GM21717 (cell line): ENCODE measurements at regions not wholly inside any gene's neighbourhood (a gene's known extent, or its start where the extent isn't known, plus 50 kb on each side); places are given as distances from the start of the nearest gene placed in this dataset.
"Not testable (repeated sequence)": the region's sequence is repeated elsewhere in the genome, so short reads cannot be mapped to it uniquely, and the experiment has no call there.

Experiments used
- ATAC-seq: cut with Tn5 transposase; IDR thresholded peaks from one replicate; pipeline ENCODE4 v1.9.1; 2021; ENCODE audit warnings: mild to moderate bottlenecking, moderate library complexity; ENCODE audit not compliant: unreplicated experiment

DNA sequence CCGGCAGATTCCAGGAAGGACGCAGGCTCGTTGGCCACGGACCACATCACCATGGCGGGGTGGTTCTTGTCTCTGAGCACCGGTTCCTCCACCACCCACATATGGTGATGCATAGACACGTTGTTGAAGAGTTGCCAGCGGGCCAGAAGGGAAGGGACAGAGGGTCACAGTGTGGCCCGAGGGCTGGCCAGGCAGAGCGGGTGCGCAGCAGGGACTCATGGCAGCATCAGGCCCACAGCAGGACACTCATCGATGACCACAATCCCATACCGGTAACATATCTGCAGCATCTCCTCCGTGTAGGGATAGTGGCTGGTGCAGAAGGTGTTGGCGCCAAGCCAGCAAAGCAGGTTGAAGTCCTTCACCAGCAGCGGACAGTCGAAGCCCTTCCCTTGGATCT is 469.2 kb upstream of the FAM174A start:
- ATAC-seq: not testable (repeated sequence)

DNA sequence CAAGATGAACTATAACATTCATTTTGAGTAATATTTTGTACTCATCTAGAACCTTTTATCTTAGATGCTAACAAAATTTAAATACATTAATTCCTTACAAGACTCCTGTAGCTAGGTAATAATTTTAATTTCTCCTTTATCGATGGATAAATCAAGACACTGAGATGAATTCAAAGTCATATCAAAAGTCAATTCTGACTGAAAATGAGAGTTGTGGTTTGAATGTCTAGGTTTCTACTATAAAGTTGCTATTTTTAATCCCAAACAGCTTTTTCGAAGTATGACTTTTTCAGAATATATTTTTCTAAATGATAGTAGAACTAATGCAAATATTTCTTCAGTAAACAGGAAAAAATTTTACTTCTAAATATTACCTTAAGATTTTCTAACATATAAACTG is 491.7 kb upstream of the FAM174A start:
- ATAC-seq: no peak

DNA sequence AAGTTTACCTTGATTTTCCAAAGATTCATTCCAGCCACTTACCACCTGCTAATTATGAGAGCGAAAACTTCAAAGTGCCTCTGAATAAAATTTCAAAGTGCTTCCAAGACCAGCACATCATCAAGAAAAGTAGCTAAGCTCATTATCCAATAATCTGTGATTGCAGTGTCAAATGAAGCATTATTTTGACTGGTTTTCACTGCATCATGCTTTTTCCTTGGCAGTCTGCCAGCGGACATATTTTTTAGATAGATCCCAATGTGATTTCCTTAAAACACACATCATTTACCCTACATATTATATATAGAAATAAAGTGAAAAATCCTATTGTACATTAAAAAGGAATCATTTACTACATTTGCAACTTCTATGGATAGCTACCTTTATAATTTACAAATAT is 508.6 kb upstream of the FAM174A start:
- no peak for ATAC-seq

DNA sequence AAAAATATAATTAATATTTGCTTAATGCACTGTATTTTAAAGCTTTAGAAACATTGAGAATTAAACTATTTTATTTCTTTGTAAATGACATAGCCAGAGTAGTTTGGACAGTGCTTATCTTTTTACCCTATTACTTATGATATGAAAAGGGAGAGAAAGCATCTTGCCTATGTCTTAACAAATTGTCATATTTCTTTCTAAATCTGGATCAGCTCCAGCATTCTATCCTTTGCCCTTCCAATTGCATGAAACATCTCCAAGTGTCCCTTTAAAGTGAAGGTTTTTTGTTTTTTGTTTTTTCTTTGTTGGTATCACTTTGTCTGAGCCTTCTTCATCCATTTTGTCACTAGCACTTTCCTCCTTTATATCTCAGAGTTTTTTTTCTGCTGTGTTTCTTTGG is 511.6 kb upstream of the FAM174A start:
- ATAC-seq: no peak

DNA sequence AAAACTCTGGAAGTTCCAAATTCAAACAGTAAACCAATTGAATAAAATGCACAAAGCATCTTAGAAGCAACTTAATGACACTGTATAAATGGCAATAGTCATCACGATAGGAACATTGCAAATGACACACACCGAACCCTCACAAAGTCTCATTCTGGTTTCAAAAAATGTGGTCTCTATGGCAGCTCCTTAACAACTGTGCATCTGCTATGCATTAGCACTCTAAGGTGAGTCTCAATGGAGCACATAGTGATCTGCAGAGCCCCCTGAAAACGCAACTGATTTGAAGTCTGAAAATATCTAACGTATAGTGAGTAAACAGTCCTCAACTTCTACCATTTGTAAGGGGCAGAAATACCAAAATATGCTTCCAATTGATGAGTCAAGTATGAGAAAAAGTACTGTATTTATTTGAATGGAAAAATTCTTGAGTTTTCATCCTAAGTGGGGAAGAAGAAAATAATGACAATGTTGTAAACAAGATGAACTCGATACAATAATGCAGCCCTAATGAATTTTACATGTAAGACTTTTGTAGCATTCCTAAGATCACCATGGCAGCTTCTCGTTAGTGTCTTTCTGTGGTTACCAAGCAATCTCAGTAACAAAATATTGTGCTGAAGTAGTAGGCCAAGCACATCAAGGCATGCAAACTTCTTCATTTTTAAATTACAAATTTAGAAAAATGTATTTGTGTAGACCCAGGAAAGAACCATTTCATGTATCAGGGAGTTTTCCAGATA is 517.5 kb upstream of the FAM174A start:
- no peak for ATAC-seq

DNA sequence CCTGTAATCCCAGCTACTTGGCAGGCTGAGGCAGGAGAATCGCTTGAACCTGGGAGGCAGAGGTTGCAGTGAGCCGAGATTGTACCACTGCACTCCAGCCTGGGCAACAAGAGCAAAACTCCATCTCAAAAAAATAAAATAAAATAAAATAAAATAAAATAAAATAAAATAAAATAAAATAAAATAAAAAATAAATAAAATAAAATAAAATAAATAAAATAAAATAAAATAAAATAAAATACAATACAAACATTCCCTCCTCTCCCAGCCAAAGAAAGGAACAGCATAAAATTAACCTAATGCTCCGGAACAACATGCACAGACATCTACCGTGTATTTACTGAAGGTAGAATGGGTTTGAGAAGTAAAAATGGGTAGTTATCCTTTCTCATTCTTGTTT is 521.9 kb upstream of the FAM174A start:
- ATAC-seq: not testable (repeated sequence)

DNA sequence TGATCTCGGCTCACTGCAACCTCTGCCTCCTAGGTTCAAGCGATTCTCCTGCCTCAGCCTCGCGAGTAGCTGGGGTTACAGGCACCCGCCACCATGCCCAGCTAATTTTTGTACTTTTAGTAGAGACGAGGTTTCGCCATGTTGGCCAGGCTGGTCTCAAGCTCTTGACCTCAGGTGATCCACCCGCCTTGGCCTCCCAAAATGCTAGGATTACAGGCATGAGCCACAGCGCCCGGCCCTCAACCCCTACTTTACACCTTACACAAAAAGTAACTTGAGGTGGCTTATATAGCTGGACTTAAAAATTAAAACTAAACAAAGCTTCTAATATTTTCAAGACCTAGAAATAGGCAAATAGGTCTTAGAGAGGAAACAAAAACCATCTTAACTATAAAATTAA is 524.0 kb upstream of the FAM174A start:
- ATAC-seq: not testable (repeated sequence)

DNA sequence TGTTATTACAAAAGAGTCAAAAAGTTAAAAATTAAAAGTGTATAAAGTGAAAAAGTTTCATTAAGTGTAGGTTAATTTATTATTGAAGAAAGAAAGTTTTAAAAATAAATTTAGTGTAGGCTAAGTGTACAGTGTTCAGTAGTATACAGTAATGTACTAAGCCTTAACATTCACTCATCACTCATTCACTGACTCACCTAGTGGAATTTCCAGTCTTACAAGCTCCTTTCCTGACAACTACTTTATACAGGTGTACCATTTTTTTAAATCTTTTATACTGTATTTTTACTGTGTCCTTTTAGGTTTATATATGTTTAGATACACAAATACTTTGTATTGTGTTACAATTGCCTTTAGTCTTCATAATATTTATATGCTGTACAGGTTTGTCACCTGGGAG is 530.2 kb upstream of the FAM174A start:
- no peak for ATAC-seq

DNA sequence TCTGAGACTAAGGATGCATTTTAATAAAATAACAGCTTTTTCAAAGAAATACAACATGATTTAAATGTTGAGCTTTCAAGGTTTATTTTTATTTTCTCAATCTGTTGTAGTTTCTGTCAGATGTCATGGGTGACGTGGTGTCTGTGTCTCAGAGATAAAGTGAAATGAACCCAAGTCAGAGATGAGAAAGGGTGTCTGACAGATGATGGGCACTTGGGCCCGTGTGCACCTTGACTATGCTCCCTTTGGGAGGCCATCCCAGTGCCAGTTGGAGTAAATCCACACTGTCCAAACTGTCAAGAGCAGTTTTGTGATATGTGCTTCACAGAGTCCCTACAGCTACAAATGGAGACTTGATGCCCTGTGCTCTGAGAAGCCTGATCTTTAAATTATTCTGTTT is 536.9 kb upstream of the FAM174A start:
- ATAC-seq: no peak

DNA sequence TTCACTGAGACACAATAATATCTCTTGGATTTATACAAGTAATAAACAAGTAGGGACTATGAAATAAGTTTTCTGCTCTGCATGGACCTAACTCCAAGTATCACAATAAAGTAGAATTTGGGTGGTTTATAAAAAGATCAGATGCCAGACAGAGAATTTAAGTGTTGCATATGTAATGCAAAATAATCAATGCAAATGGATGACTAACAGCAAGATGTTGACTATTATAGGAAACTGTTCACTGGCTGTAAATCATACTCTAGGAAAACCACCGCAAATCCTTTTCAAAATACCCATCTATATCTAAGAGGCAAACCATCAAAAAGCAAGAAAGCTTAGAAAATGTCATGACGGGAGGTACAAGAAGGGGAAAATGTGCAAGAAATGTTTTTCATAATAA is 539.8 kb upstream of the FAM174A start:
- no peak for ATAC-seq

DNA sequence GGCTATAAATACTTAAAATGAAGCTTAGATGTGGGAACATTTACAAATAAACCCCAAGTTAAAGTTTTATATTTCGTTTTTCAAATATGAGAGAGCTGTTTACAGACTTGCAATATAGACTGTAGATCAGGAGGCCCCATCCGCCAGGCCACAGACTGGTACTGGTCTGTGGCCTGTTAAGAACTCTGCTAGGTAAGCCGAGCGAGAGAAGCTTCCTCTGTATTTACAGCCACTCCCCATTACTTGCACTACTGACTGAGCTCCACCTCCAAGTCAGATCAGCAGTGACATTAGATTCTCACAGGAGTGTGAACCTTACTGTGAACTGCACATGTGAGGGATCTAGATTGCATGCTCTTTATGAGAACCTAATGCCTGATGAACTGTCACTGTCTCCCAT is 561.4 kb upstream of the FAM174A start:
- no peak for ATAC-seq

DNA sequence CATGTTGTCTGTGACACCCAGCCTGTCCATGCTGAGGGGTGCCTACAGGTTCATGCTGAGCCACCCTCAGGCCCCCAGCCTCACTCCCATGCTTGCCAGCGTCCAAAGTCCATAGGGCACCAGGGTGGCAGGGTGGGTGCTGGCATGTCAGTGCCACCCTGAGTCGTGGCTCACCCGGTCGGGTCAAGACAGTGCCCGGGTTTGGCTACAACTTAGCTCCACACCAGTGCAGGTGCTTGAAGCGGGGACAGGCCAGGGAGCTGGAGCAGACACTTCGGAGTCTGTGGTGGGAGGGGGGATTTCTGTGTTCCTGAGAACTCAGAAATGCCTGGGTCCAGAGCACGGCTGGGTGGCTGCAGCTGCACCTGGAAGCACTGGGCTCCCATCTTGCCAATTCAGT is 579.2 kb upstream of the FAM174A start:
- no peak for ATAC-seq

DNA sequence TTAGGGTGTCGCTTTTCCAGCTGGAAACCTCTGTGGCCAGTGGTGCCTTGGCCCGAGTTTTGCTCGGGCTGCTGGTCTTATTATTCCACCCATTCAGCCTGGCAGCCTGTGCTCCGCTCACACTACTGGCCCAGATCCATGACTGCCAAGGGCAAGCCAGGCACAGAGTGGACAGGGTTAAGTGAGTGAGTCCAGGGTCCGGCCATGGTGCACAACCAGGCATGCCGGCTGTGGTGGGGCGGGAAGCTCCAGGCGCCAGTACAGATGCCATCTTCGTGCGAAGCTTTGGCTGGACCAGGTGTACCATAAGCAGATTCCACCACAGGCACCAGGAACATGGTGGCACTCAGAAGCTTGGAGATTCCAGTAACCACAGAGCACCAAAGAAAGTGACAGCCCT is 580.2 kb upstream of the FAM174A start:
- ATAC-seq: no peak

DNA sequence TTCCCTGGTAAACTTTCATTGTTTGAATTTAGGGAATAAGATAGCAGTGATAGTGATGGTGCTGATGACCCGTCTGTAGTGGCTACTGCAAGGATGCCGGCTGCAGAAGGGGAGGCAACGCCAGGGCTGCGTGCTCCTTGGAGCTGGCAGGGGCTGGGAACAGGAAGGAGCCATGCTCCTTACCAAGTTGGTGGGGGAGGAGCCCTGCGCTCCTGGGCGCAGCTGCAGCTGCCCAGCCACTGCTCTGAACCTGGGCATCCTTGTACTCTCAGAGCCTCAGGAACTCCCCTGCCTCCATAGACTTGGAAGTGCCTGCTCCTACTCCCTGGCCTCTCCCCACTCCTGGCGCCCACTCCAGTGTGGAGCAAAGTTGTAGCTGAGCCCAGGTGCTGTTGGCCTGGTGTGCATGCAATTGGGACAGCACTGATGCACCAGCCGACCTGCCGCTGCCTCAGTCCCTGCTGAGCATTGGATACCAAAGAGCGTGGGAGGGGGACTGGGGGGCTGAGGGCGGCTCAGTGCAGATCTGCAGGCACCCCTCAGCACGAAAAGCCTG is 585.1 kb upstream of the FAM174A start:
- no peak for ATAC-seq

DNA sequence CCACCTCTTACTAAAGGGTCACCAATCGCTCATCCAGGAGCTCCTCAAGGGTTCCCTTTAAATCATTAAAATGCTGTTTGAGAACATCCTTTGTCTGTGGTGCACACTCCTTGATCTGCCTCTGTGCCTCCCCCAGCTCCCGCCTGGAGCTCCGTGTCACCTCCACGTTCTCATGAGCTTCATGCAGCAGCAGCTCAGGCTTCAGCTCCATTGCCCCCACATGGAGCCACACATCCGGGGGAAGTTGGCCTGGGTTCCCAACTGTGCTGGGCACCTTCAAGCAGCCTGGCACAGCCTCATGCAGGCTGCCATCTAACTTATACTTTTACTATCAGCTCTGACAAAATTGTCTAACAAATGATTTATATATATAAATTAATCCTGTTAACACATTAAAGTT is 585.8 kb upstream of the FAM174A start:
- ATAC-seq: no peak

DNA sequence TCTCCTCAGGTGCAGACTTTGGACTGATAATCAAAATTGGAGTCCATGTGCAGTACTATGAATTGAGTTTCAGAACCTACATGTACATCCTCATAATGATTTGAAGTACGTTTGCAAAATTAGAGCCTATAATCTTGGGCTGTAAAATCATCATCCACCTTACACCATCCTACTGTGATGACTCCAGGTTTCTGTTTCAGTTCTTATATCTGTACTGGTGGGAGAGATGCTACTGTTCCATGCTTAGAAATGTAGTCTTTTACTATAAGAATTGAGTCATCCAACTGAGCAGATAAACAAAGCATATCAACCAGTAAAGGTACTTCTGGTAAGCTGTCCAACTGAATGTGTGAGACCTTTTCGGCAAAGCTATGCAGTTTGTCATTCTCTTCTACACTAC is 586.3 kb upstream of the FAM174A start:
- no peak for ATAC-seq

DNA sequence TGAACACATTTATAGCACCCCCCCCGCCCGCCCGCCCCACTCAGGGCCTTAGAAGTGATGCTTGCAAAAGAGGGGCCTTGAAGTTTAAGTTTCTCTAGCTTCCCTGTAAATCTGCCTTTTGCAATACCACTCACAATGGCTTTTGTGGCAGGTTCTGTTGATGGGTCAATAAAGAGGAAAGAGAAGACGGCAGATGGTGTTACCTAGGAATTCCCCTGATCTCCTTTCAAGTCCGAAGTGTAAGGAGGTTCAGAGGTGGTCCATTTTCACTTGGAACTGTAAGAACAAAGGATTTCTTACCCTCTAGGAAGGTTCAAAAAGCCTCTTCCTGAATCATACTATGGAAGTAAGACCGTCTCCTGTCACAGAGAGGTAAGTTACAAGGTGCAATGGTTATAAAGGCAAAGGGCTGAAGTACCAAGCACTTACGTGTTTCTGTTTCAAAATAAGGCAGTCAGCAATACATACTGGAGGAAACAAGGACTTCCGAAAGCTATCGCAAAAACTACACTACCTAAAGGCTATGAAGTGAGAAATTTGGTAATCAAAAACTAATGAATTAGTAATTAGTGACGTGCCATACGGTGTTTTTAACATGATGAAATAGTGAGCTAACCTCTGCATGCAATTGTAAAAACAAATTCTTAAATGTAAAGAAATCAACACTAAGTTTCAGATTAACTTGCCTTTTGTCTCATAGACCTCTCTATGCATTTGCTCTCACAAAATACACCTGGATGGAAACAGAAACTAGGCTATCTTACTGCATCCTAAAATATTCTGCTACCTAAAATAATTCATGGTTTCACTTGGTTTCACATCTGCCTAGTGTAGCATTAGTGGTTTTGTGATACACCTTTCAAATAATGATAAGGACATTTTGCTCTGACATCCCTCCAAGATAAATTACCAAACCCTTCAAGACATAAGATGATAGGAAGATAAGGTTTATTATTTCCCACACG is 589.4 kb upstream of the FAM174A start:
- no peak for ATAC-seq

DNA sequence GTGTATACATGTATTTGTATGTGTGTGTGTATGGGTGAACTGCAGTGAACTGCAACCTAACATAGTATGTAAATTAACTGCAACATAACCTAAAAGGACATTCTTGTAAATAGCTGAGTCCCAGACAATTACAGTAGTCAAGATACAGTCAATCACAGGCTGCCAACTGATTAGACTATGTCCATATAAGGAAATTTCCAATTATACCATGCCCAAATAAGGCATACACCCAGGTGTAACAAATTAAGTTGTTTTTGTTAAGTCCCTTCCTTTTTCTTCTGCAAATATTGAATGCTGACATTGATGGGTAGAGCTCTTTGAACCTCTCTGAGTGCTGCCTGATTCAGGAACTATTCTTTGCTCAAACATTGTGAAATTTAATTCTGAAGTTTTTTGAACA is 594.6 kb upstream of the FAM174A start:
- ATAC-seq: no peak

DNA sequence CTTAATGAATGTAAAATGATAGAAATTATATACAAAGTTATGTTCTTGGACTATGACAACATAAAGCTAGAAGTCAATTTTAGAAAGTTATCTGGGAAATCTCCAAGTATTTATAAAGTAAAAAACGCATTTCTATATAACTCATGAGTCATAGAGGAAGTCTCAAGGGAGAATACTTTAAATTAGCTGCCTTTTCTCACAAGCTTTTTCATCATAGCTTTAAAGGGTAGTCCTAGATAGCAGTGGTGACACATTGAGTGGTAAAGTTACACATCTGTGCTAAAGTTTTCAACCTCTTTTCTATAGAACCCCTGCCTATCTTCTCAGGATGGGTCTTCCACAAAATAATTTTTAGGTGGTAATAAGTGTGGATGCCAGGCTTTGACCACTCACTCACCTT is 598.3 kb upstream of the FAM174A start:
- no peak for ATAC-seq

DNA sequence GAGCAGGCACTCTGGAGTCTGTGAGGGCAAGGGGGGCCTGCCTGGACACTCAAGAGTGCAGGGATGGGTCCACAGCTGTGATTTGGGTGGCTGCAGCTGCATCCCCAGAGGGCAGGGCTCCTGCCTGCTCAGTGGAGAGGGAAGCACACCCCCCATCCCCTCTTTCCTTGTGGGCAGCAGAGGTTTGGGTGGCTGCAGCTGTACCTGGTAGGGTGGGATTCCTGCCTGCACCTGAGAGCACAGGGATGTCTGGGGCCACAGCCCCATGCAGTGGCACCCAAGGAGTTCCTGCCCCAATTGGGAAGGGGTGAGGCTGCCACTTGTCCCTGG is 605.4 kb upstream of the FAM174A start:
- ATAC-seq: no peak

DNA sequence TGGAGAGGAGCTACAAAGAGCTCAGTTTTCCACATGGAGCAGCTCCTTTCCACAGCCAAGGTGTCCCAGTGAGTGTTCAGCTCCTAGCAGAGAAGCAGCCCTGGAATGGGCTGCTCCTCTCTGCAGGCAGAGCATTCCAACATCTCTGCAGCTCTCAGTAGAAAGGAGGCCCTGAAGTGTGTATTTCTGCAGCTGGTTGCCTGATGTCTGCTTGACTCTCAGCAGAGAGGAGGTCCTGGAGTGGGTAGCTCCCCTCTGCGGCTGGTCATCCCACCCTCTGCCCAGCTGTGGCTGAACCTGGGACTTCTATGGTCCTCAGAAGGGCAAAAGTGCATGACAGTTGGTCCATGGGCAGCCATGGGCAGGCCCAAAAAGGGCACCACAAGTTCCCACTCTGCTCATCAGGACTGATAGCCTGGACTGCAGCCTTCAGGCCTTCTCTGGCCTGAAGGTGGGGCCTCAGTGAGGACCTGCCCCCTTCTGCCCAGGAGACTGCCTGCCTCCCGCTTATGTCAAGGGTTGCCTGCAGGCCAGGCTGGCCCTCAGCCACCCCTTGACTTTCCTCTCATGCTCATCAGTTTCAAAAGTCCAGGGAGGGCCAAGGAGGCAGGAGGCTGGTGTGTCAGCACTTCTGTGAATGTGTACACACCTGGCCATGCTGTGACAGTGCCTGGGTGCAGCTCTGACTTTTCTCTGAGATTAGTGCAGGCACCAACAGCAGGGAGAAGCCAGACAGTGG is 605.9 kb upstream of the FAM174A start:
- ATAC-seq: no peak
